NB4 (cell line): ENCODE measurements at regions not wholly inside any gene's neighbourhood (a gene's known extent, or its start where the extent isn't known, plus 50 kb on each side); places are given as distances from the start of the nearest gene placed in this dataset.

Experiments
- CTCF ChIP-seq: IDR thresholded peaks from one replicate; pipeline ENCODE4 v1.5.1; 2012; ENCODE audit warnings: low read depth, low read length
- MAX ChIP-seq: IDR thresholded peaks from 2 replicates; pipeline ENCODE4 v1.6.1; 2011; ENCODE audit warnings: low read depth, low read length
- MYC ChIP-seq: IDR thresholded peaks from 2 replicates; pipeline ENCODE4 v1.6.1; 2011; ENCODE audit warnings: low read depth, low read length
- POLR2A ChIP-seq: IDR thresholded peaks from 2 replicates; pipeline ENCODE4 v1.6.1; 2011; ENCODE audit warnings: mild to moderate bottlenecking; ENCODE audit not compliant: insufficient read length; ENCODE audit errors: extremely low read depth

GRCh38 chr12:92492291-92492690, 210.5 kb upstream of the PLEKHG7 start:
- TF ChIP-seq CTCF: no peak
- no peak for TF ChIP-seq POLR2A
- TF ChIP-seq MAX: no peak
- no peak for TF ChIP-seq MYC
